ENCODE measurements at regions not wholly inside any gene's neighbourhood (a gene's known extent, or its start where the extent isn't known, plus 50 kb on each side); places are given as distances from the start of the nearest gene placed in this dataset.
A peak's percentile ranks its signal among the peaks of the same experiment; 100 is the strongest.

DNA sequence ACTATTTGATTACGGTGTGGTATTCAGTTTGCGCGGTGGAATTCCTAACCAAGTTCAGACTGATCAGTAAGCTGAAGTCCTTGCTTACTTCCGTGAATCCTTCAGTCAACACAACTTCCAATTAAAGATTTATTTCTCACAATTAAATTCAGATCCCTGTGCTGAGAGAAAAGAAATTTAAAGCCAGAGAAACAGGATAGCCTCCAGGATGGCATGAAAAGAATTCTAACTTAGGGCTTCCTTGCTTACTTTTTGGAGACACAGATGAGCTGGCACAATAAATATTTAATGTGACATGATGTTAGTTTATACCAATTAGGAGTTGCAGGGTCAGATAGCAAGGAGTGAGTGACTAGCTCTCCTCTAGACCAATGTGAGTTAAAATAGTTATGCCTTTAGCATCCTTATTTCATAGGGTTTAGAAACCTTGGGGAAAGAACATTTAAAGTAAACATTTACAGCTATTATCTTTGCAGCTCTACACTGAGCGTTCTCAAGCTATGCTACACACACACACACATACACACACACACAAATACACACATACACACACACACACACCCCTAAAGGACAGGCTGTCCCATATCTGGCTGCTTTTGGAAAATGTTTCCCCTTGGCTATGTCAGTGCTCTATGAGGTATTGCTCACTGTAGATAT lies 151.0 kb downstream of the TRIB2 start (continued):
- TF ChIP-seq, protein P1, sequence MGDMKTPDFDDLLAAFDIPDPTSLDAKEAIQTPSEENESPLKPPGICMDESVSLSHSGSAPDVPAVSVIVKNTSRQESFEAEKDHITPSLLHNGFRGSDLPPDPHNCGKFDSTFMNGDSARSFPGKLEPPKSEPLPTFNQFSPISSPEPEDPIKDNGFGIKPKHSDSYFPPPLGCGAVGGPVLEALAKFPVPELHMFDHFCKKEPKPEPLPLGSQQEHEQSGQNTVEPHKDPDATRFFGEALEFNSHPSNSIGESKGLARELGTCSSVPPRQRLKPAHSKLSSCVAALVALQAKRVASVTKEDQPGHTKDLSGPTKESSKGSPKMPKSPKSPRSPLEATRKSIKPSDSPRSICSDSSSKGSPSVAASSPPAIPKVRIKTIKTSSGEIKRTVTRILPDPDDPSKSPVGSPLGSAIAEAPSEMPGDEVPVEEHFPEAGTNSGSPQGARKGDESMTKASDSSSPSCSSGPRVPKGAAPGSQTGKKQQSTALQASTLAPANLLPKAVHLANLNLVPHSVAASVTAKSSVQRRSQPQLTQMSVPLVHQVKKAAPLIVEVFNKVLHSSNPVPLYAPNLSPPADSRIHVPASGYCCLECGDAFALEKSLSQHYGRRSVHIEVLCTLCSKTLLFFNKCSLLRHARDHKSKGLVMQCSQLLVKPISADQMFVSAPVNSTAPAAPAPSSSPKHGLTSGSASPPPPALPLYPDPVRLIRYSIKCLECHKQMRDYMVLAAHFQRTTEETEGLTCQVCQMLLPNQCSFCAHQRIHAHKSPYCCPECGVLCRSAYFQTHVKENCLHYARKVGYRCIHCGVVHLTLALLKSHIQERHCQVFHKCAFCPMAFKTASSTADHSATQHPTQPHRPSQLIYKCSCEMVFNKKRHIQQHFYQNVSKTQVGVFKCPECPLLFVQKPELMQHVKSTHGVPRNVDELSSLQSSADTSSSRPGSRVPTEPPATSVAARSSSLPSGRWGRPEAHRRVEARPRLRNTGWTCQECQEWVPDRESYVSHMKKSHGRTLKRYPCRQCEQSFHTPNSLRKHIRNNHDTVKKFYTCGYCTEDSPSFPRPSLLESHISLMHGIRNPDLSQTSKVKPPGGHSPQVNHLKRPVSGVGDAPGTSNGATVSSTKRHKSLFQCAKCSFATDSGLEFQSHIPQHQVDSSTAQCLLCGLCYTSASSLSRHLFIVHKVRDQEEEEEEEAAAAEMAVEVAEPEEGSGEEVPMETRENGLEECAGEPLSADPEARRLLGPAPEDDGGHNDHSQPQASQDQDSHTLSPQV (IDR thresholded peaks at IDR 0.05): no peak
- TF ChIP-seq, protein P2, sequence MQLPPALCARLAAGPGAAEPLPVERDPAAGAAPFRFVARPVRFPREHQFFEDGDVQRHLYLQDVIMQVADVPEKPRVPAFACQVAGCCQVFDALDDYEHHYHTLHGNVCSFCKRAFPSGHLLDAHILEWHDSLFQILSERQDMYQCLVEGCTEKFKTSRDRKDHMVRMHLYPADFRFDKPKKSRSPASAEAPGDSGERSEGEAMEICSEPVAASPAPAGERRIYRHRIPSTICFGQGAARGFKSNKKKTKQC (CRISPR knock-in tag; IDR thresholded peaks at IDR 0.05): no peak
- TF ChIP-seq HEY1 (CRISPR knock-in tag; IDR thresholded peaks at IDR 0.05; ENCODE audit: borderline replicate concordance): no peak

DNA sequence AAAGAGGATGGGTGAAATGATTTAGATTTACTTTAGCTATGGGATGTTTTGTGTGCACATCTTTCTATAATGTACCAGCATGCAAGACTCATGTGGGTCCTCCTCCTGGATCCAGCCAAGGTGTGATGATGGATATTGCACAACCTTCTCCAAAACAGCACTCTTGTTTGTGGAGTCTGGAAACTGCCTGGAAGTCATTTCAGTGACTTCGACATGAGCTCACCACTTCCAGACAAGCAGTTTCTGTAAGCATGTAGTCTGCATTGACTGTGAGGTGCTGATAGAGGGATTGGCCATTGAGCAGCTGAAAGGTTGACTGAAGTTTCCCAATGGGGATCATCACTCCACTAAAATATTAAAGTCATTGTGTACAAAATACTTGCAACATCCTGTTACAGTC lies 154.0 kb downstream of the TRIB2 start:
- no peaks in the 10 kb centered on the region for H3K36me3 ChIP-seq (ENCODE audit: control insufficient read depth, insufficient read depth, low read length)
- POLR2A ChIA-PET: no interaction called here
- ATAC-seq (no peak), FAIRE-seq (no peak), DNase-seq (ENCODE audit: extremely low read depth in 1 of 4, low spot score in 3 of 4) (no peak)
- TF ChIP-seq NBN (IDR thresholded peaks at IDR 0.05; ENCODE audit: low read depth) (no peak), CEBPB (tag; IDR thresholded peaks at IDR 0.05) (peak; percentile 48; the same call in 1 of the 2 replicates)
- in situ Hi-C loops (cut with MboI): no loop called here
- H3K9me1 ChIP-seq (ENCODE audit: control insufficient read depth, insufficient read depth, low read length): no peaks in the 10 kb centered on the region
- H3K9me3 ChIP-seq (replicated peaks; ENCODE audit: control insufficient read depth, insufficient read depth, low read depth, low read length): no peaks in the 10 kb centered on the region
- H3K27me3 ChIP-seq (ENCODE audit: control insufficient read depth in 2 of 2, insufficient read depth in 2 of 2, low read length in 2 of 2): peaks cover 0 to 6% of the 10 kb centered on the region in 2 experiments; a peak in 1 of 5 replicates
- H4K20me1 ChIP-seq (replicated peaks; ENCODE audit: control insufficient read depth, insufficient read depth, low read length): no peaks in the 10 kb centered on the region
- no peak overlapping the region for H3K4me2 ChIP-seq (ENCODE audit: insufficient read depth, low read length)
- H3K27ac ChIP-seq (ENCODE audit: extremely low read depth, low read depth, low read length): no peak overlapping the region
- H3K4me1 ChIP-seq (replicated peaks in 1 of 2; ENCODE audit: control insufficient read depth in 2 of 2, insufficient read depth in 2 of 2, low read length in 2 of 2): no peaks in the 10 kb centered on the region
- CTCF ChIA-PET (ENCODE audit: low intra/inter-chr PET ratio): no interaction called here
- no peak overlapping the region for H3K9ac ChIP-seq (ENCODE audit: insufficient read depth in 1 of 2, low read depth in 2 of 2, low read length in 2 of 2)
- H3K79me2 ChIP-seq (ENCODE audit: control insufficient read depth, insufficient read depth, low read length): no peaks in the 10 kb centered on the region
- WGBS (ENCODE audit: insufficient coverage, low coverage, missing lambda C conversion rate): 0% methylated on average over 1 of the region's 1 CpG
- intact Hi-C loops (cut with micrococcal nuclease): no loop called here
- H3K4me3 ChIP-seq: no peak overlapping the region
- no peak overlapping the region for H2AFZ ChIP-seq (ENCODE audit: low read depth, low read length)
- BruUV-seq (replicated peaks): no TSS peak
